ENCODE measurements at regions not wholly inside any gene's neighbourhood (a gene's known extent, or its start where the extent isn't known, plus 50 kb on each side); places are given as distances from the start of the nearest gene placed in this dataset.

DNA sequence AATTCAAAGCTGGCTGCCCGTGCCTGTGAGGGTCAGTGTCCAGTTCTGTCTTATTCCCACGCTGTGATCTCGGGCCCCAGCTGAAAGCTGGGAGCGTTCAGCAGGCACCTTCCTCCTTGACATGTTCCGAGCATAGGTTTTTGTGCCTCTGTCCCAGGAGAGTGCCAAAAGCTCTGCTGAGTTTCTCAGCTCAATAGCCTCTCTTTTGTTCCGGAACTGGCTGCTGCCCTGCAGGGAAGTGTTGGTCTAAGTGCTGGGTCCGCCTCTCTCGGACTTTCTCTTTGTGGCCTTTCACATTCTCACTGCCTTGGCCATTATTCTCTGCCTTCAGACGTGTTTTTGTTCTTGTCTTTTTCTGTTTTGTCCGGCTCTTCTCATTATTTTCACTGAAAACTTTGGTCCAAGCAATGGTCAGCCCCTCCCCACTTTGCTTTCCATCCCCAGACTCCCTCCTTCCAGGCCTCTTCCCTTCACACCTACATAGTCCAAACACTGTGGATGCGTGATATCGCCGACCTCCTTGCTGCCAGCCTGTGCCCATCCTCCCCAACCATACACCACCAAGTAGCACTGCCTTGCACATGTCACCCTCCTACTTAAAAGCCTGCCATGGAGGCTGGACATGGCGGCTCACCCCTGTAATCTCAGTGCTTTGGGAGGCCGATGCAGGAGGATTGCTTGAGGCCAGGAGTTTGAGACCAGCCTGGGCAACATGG, 233.8 kb downstream of the RHOU start:
- no peak for TF ChIP-seq EP300 (IDR thresholded peaks at IDR 0.05)
- TF ChIP-seq, protein P1, sequence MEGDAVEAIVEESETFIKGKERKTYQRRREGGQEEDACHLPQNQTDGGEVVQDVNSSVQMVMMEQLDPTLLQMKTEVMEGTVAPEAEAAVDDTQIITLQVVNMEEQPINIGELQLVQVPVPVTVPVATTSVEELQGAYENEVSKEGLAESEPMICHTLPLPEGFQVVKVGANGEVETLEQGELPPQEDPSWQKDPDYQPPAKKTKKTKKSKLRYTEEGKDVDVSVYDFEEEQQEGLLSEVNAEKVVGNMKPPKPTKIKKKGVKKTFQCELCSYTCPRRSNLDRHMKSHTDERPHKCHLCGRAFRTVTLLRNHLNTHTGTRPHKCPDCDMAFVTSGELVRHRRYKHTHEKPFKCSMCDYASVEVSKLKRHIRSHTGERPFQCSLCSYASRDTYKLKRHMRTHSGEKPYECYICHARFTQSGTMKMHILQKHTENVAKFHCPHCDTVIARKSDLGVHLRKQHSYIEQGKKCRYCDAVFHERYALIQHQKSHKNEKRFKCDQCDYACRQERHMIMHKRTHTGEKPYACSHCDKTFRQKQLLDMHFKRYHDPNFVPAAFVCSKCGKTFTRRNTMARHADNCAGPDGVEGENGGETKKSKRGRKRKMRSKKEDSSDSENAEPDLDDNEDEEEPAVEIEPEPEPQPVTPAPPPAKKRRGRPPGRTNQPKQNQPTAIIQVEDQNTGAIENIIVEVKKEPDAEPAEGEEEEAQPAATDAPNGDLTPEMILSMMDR (IDR thresholded peaks at IDR 0.05), result no peak

Data from ovary (tissue), 3 donors.